GM19463 (cell line): ENCODE measurements at regions not wholly inside any gene's neighbourhood (a gene's known extent, or its start where the extent isn't known, plus 50 kb on each side); places are given as distances from the start of the nearest gene placed in this dataset.

ENCODE experiments used
- ATAC-seq: cut with Tn5 transposase; IDR thresholded peaks from one replicate; pipeline ENCODE4 v1.9.1; 2021; ENCODE audit warnings: mild to moderate bottlenecking, moderate library complexity; ENCODE audit not compliant: unreplicated experiment

DNA sequence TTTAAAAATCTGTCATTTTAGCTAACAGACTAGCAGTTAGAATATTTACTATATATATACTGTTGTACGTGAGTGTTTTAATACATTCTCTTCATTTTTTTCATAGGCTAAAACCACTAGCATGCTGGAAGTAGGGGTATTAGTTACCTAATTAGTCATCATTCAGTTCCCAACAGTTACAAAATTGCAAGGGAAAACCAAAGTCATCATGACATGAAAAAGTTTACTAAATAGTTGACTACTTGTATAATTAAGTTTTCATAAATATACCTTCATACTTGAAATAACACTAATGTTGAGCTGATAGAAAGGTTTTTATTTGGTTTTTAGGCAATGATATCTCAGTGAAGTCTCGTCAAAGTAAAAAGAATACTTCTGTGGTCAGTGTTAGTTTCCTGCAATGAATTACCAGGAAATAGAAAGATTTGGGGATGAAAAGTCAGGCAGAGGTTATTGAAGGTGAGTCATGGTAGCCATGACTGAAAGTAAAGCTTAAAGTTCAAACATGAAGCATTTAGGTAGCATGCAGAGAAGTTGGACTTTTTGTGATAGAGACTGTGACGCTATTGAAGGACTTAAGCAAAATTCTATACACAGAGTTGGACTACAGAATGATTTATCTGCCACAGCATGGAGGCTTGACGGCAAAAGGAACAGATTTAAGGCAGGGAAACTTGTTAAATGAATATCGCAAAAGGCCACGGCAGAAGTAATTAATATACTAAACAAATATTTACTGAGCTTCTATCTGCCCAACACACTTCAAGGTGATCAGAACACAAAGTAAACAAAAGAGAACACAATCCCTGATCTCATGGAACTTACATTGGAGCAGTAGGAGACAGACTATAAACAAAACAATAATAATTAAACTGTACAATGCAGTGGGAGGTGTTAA lies 828.1 kb upstream of the FAT3 start:
- peak; percentile 30 for ATAC-seq

DNA sequence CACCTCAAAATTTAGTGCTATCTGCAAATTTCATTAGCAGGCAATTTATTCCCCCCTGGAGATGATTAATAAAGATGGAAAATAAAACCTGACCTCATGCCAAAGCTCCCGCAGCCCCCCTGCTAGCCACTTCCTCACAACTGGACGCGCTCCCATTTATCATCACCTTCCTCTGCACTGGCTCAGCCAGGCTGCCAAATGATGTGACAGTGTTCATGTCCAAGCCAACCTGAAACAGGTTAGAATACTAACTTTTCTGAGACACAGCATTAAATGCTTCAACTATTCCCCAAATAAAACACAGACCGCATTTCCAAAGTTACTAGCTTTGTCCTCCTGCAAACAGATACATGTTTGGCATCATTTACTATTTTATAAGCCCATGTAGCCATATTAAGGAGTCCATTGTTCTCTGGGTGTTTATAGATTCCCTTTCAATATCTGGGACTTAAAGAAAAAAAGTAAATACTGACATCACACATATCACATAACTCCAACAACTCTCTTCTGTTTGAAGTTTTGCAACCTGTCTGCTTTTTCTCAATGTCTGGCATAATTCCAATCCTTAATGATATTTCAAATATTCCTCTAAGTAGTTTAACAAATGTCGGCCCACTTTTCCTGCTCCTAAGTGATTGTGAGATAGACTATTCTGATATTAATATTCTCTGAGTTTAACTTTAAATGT lies 829.7 kb upstream of the FAT3 start:
- ATAC-seq, result no peak

- no peak for ATAC-seq
Measured at GRCh38 chr11:91394073-91394726, 830.4 kb upstream of the FAT3 start.

DNA sequence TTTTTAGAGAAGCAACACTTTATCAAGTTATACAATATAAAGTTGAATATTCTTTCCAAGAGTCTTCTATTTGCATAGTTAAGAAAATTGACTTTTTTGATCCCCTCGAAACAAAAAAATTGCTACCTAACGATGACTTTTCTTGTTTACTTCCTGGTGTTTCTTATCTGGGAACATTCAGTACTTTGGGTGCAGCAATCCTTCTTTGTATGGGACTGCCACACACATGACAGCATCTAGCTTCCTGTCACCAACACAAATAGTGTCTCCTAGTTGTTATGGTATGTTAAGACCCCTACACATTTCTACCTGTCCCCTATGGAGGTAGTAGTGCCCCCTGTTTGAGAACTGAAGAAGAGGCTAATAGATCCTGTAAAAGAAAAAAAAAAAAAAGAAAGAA lies 841.7 kb upstream of the FAT3 start:
- no peak for ATAC-seq

DNA sequence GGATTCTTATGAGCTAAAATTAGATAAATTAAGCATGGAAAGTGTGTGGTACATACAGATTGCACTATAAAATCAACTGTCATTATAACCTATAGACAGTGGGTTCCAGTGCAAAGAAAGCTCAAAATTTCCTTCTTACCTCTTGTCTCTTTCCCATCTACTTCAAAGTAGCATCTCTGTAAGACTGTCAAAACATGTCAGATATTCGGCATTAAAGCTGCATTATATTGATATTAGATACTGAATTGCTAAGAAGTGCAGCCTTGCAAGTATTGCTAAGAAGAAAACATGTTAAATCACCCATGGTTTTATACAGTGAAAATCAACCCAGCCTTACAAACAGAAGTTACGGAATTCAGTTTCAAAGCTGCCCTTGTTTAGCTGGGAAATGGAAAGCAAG lies 849.8 kb upstream of the FAT3 start:
- ATAC-seq, result no peak

DNA sequence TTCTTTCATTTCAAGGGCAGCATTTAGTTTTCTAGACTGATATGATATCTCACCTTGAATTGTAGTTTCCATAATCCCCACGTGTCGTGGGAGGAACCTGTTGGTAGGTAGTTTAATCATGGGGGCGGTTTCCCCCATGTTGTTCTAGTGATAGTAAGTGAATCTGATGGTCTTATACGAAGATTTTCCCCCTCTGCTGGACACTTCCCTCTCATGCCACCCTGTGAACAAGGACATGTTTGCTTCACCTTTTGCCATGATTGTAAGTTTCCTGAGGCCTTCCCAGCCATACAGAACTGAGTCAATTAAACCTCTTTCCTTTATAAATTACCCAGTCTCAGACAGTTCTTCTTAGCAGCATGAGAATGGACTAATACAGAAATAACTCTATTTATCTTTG lies 851.1 kb upstream of the FAT3 start:
- no peak for ATAC-seq

GRCh38 chr11:91366816-91367215 lies 857.8 kb upstream of the FAT3 start:
- ATAC-seq, result no peak

DNA sequence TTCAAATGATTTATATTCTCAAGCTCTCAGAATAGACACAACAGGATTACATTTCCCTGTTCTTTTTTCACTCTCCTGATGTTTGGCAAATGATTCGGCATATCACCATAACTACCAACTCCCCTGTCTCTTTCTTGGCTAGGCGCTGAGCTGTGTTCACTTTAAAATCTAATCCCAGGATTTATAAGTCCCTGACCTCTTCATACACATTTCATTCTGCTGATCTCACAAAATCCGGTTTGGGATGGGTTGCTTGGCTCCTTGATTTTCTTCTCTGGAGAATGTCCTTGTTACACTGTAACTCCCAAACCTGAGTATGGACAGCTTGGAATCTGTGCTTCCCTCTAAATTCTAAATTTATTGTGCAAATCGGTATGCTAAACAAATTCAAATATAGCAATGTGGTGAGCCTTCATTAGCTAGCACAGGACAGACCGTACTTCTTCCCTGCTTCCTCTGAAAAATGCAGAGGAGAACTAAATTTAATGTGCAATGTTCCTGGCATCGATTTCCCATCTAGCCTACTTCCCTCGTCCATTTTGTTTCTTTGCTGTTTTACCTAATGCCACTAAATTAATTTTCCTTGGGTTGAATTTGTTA lies 858.5 kb upstream of the FAT3 start:
- no peak for ATAC-seq

- no peak for ATAC-seq
Measured at GRCh38 chr11:91350931-91351330, 873.7 kb upstream of the FAT3 start.

DNA sequence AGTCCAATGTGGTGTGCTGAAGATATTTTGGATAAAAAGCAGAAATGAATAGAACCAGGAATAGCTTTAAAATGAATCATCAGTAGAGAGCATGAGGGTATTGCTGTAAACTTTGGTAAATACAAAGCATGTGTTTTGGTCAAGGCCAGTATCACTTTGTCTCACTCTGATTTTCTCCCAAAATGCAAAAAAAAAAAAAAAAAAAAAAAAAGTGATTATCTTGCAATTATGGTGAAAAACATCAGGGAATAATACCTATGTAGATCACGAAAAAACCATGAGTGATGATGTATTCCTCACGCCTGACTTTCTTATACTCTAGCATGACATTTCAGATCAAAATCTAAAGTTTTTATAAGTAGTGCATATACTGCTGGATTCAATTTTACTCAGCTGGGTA lies 897.9 kb upstream of the FAT3 start:
- ATAC-seq, result no peak

GRCh38 chr11:91326280-91326679 lies 898.3 kb upstream of the FAT3 start:
- no peak for ATAC-seq

DNA sequence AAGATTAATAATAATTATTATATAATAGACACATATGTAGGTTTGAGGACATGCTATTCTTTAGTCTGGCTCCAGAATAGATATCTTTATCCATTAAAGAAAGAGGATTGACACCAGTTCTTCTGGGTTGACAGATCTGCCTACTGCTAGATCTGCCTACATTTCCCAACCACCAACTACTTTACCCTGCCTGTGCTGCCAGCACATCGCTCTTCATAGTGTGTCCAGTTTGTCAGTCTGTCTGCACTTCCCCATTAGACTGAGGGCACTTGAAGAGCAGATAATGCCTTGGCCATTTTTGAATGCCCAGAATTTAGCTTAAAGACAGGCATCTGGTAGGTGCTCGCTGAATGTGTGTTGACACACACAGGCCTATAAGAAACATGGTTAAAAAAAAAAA lies 910.1 kb upstream of the FAT3 start:
- ATAC-seq, result no peak

- no peak for ATAC-seq
Measured at GRCh38 chr11:91312541-91312940, 912.1 kb upstream of the FAT3 start.

DNA sequence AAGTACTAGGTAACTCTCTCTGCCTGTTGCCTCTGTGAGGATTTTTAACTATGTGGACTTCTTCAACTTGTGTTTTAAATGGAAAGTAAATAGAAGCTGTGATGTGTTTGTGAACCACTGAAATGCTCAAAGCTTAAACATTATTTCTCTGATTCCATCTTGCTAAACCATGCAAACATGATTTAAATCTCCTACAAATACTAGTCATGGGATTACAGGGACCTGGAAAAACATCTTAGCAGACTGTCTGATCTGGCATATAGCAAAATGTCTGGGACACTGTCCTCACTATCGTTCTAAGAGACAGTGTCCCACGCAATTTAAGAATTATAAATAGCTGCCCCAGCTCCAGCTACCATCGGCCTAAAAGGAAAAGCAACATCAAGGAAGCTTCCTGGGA lies 914.5 kb upstream of the FAT3 start:
- ATAC-seq, result no peak

- ATAC-seq, result no peak
Measured at GRCh38 chr11:91308069-91308468, 916.5 kb upstream of the FAT3 start.

GRCh38 chr11:91305402-91305801 lies 919.2 kb upstream of the FAT3 start:
- ATAC-seq, result no peak

DNA sequence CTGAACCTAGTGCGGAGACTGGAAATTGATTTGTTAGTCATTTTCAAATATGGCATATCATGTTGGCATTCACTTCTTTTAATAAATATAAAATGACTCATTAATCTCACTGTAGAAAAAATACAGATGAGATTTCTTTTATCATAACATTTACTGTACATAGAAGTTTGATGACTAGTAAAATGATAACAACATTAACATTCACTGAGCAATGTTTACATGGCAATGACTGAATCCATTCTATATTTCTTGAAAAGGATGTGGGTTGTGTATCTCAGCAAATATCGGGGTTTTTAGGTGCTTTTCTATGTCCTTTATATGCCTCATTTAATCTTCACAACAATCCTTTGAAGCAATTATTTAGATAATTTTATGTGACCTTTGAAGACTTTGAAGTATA lies 920.9 kb upstream of the FAT3 start:
- ATAC-seq, result no peak

GRCh38 chr11:91299980-91300379 lies 924.6 kb upstream of the FAT3 start:
- ATAC-seq, result peak; percentile 69

DNA sequence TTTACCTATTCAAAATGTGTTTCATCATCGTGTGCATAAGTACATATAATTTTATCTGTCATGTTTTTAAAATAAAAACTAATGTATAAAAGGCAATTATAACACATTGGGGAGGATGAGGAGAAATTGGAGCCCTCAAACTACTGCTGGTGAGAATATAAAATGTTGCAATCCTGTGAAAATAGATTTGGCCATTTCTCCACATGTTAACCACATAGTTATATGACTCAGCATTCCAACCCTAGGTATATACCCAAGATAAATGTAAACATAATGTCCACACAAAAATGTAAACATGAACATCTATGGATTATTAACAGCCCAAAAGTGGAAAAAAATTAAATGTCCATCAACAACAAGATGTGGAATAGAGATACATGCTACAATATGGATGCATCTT lies 928.0 kb upstream of the FAT3 start:
- no peak for ATAC-seq

DNA sequence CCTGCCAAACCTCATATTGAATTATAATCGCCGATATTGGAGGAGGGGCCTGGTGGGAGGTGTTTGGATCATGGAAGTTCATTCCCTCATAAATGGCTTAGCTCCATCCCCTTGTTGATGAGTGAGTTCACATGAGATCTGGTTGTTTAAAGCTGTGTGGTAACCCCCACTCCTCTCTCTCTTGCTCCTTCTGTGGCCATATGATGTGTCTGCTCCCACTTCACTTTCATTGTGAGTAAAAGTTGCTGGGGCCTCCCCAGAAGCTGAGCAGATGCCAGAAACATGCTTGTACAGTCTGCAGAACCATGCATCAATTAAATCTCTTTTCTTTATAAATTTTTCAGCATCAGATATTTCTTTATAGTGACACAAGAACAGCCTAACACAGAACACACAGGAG lies 929.0 kb upstream of the FAT3 start:
- ATAC-seq, result peak; percentile 68

GRCh38 chr11:91293119-91293518 lies 931.5 kb upstream of the FAT3 start:
- ATAC-seq, result no peak
